ENCODE measurements at regions not wholly inside any gene's neighbourhood (a gene's known extent, or its start where the extent isn't known, plus 50 kb on each side); places are given as distances from the start of the nearest gene placed in this dataset.

DNA sequence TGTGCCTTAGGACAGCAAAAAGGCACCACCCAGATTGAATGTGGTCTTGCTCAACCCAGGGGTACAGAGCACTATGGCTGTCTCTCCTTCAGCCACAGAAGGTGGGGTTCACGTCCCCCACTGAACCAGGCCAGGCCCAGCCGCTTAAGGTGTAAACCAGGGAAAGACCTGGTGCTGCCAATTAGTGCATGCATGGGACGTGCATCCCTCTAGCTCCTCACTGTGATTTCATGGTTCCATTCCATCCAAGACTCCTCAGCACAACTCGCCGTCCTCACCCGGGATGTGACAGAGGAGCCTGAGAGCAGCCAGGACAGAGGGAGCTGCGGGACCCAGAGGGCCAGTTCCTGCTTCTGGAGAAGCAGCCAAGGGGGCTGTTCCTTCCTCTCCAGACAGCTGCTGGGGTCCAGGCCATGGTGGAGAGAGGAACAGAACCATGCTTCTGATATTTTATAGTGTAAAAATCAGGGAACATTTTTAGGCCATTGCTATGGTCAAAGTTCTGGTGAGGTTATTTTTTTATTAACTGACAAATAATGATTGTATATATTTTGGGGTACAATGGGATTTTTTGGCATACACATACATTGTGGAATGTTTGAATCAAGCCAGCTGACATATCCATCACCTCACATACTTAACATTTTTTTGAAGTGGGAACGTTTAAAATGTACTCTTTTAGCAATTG lies 492.2 kb upstream of the B3GAT1 start:
- TF ChIP-seq, protein P1, sequence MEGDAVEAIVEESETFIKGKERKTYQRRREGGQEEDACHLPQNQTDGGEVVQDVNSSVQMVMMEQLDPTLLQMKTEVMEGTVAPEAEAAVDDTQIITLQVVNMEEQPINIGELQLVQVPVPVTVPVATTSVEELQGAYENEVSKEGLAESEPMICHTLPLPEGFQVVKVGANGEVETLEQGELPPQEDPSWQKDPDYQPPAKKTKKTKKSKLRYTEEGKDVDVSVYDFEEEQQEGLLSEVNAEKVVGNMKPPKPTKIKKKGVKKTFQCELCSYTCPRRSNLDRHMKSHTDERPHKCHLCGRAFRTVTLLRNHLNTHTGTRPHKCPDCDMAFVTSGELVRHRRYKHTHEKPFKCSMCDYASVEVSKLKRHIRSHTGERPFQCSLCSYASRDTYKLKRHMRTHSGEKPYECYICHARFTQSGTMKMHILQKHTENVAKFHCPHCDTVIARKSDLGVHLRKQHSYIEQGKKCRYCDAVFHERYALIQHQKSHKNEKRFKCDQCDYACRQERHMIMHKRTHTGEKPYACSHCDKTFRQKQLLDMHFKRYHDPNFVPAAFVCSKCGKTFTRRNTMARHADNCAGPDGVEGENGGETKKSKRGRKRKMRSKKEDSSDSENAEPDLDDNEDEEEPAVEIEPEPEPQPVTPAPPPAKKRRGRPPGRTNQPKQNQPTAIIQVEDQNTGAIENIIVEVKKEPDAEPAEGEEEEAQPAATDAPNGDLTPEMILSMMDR (IDR thresholded peaks at IDR 0.05), result no peak
- no peak for TF ChIP-seq EZH2 (IDR thresholded peaks at IDR 0.05; ENCODE audit: borderline replicate concordance, insufficient read depth, low read depth, low read length, poor library complexity, severe bottlenecking)
